ENCODE measurements at regions not wholly inside any gene's neighbourhood (a gene's known extent, or its start where the extent isn't known, plus 50 kb on each side); places are given as distances from the start of the nearest gene placed in this dataset.

- TF ChIP-seq CTCF (IDR thresholded peaks at IDR 0.05) (no peak), POLR2A (IDR thresholded peaks at IDR 0.05) (no peak)
These were observed 535.3 kb upstream of the SOX9 start for GRCh38 chr17:71585540-71585939.
